Skeletal muscle tissue (tissue), 3 donors: ENCODE measurements at regions not wholly inside any gene's neighbourhood (a gene's known extent, or its start where the extent isn't known, plus 50 kb on each side); places are given as distances from the start of the nearest gene placed in this dataset.

Experiments
- H3K27ac ChIP-seq: one replicate; pipeline ENCODE4 v1.7.0; 2013; ENCODE audit warnings: mild to moderate bottlenecking, low read depth, low read length, inconsistent platforms
- H3K27me3 ChIP-seq, 3 donors: one replicate each; pipeline ENCODE4 v1.7.0; 2013; ENCODE audit warnings: low read length in 3 of 3; ENCODE audit not compliant: control insufficient read depth in 3 of 3, insufficient read depth in 3 of 3
- H3K36me3 ChIP-seq, 3 donors: one replicate each; pipeline ENCODE4 v1.7.0; 2013; ENCODE audit warnings: low read length in 3 of 3; ENCODE audit not compliant: control insufficient read depth in 3 of 3, insufficient read depth in 3 of 3
- H3K4me1 ChIP-seq, 3 donors: one replicate each; pipeline ENCODE4 v1.7.0; 2013; ENCODE audit warnings: low read length in 3 of 3, mild to moderate bottlenecking in 3 of 3; ENCODE audit not compliant: control insufficient read depth in 3 of 3, insufficient read depth in 3 of 3
- H3K4me3 ChIP-seq, 3 donors: one replicate each; pipeline ENCODE4 v1.7.0; 2013; ENCODE audit warnings: low read length in 3 of 3
- H3K9ac ChIP-seq, 3 donors: one replicate each; pipeline ENCODE4 v1.7.0; 2013; ENCODE audit warnings: low read length in 3 of 3, mild to moderate bottlenecking in 3 of 3, moderate library complexity in 2 of 3, low read depth in 1 of 3
- H3K9me3 ChIP-seq, 3 donors: one replicate each; pipeline ENCODE4 v1.7.0; 2013; ENCODE audit warnings: low read length in 3 of 3; ENCODE audit not compliant: control insufficient read depth in 3 of 3
- donor health status: Osteomylitis.

- no peaks in the 10 kb centered on the region for H3K27me3 ChIP-seq
- H3K27ac ChIP-seq, result no peak overlapping the region
- H3K9me3 ChIP-seq, result no peaks in the 10 kb centered on the region
- no peaks in the 10 kb centered on the region for H3K4me1 ChIP-seq
- no peaks in the 10 kb centered on the region for H3K36me3 ChIP-seq
- no peak overlapping the region for H3K9ac ChIP-seq
- H3K4me3 ChIP-seq, result no peak overlapping the region
Observed at GRCh38 chr16:13554643-13555042, 365.3 kb upstream of the ERCC4 start.

- Histone ChIP-seq H3K4me1 (no peaks in the 10 kb centered on the region), H3K9me3 (no peaks in the 10 kb centered on the region), H3K27ac (no peak overlapping the region), H3K4me3 (no peak overlapping the region), H3K9ac (no peak overlapping the region), H3K27me3 (peaks cover 0 to 4% (median 0%) of the 10 kb centered on the region in 3 donors), H3K36me3 (no peaks in the 10 kb centered on the region)
Observed at GRCh38 chr16:13557418-13557817, 362.5 kb upstream of the ERCC4 start.

GRCh38 chr16:13558752-13559151, 361.2 kb upstream of the ERCC4 start:
- no peak overlapping the region for H3K4me3 ChIP-seq
- H3K36me3 ChIP-seq, result no peaks in the 10 kb centered on the region
- no peak overlapping the region for H3K9ac ChIP-seq
- no peaks in the 10 kb centered on the region for H3K4me1 ChIP-seq
- no peaks in the 10 kb centered on the region for H3K9me3 ChIP-seq
- H3K27ac ChIP-seq, result no peak overlapping the region
- H3K27me3 ChIP-seq, result peaks cover 0 to 4% (median 0%) of the 10 kb centered on the region in 3 donors

GRCh38 chr16:13559624-13560023, 360.3 kb upstream of the ERCC4 start:
- Histone ChIP-seq H3K4me1 (no peaks in the 10 kb centered on the region), H3K27ac (no peak overlapping the region), H3K9ac (no peak overlapping the region), H3K4me3 (no peak overlapping the region), H3K27me3 (peaks cover 0 to 4% (median 0%) of the 10 kb centered on the region in 3 donors), H3K36me3 (no peaks in the 10 kb centered on the region), H3K9me3 (no peaks in the 10 kb centered on the region)

GRCh38 chr16:13560151-13560550, 359.8 kb upstream of the ERCC4 start:
- Histone ChIP-seq H3K36me3 (no peaks in the 10 kb centered on the region), H3K4me1 (no peaks in the 10 kb centered on the region), H3K9me3 (no peaks in the 10 kb centered on the region), H3K4me3 (no peak overlapping the region), H3K27ac (no peak overlapping the region), H3K27me3 (peaks cover 0 to 4% (median 0%) of the 10 kb centered on the region in 3 donors), H3K9ac (no peak overlapping the region)

GRCh38 chr16:13561291-13562070, 358.5 kb upstream of the ERCC4 start:
- H3K27ac ChIP-seq, result no peak overlapping the region
- no peaks in the 10 kb centered on the region for H3K36me3 ChIP-seq
- no peak overlapping the region for H3K4me3 ChIP-seq
- no peak overlapping the region for H3K9ac ChIP-seq
- peaks cover 0 to 4% (median 0%) of the 10 kb centered on the region in 3 donors for H3K27me3 ChIP-seq
- no peaks in the 10 kb centered on the region for H3K9me3 ChIP-seq
- H3K4me1 ChIP-seq, result no peaks in the 10 kb centered on the region

DNA sequence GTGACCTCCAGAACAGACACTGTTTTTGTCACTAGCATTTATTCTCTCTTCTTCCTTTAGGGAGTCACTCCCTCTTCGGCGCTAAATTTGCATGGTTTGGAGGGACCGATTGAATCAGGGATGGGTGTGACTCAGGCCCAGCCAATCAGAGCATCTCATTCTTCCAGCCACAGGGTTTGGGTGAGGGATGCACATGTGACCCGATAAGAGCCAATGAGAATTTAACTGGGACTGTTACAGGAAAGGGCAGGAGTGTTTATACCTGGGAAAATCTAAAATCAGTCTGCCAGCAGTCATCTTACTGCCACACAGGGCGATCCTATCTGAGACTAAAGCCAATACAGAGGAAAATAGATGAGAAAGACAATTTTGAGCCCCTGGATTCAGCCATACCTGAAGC, 351.2 kb upstream of the ERCC4 start:
- no peak overlapping the region for H3K27ac ChIP-seq

GRCh38 chr16:13569986-13570385, 350.0 kb upstream of the ERCC4 start:
- H3K4me3 ChIP-seq, result no peak overlapping the region
- H3K9ac ChIP-seq, result no peak overlapping the region
- H3K9me3 ChIP-seq, result no peaks in the 10 kb centered on the region
- no peaks in the 10 kb centered on the region for H3K27me3 ChIP-seq
- H3K36me3 ChIP-seq, result no peaks in the 10 kb centered on the region
- no peaks in the 10 kb centered on the region for H3K4me1 ChIP-seq
- no peak overlapping the region for H3K27ac ChIP-seq

More for the DNA sequence above, 351.2 kb upstream of the ERCC4 start:
- H3K4me1 ChIP-seq, result no peaks in the 10 kb centered on the region
- H3K4me3 ChIP-seq, result no peak overlapping the region
- no peaks in the 10 kb centered on the region for H3K27me3 ChIP-seq
- H3K36me3 ChIP-seq, result no peaks in the 10 kb centered on the region
- H3K9ac ChIP-seq, result no peak overlapping the region
- H3K9me3 ChIP-seq, result no peaks in the 10 kb centered on the region

- H3K27ac ChIP-seq, result no peak overlapping the region
- no peaks in the 10 kb centered on the region for H3K36me3 ChIP-seq
- H3K9ac ChIP-seq, result no peak overlapping the region
- H3K9me3 ChIP-seq, result no peaks in the 10 kb centered on the region
- H3K4me3 ChIP-seq, result no peak overlapping the region
- no peaks in the 10 kb centered on the region for H3K27me3 ChIP-seq
- H3K4me1 ChIP-seq, result no peaks in the 10 kb centered on the region
Observed at GRCh38 chr16:13571036-13571435, 348.9 kb upstream of the ERCC4 start.

GRCh38 chr16:13573903-13574302, 346.1 kb upstream of the ERCC4 start:
- Histone ChIP-seq H3K4me1 (no peaks in the 10 kb centered on the region), H3K9ac (no peak overlapping the region), H3K27ac (no peak overlapping the region), H3K9me3 (peaks cover 0 to 3% (median 0%) of the 10 kb centered on the region in 3 donors), H3K36me3 (no peaks in the 10 kb centered on the region), H3K27me3 (no peaks in the 10 kb centered on the region), H3K4me3 (no peak overlapping the region)
